Fibroblast of lung (primary cell): ENCODE measurements at regions not wholly inside any gene's neighbourhood (a gene's known extent, or its start where the extent isn't known, plus 50 kb on each side); places are given as distances from the start of the nearest gene placed in this dataset.

Experiments used
- DNase-seq, 2 donors: peaks; one replicate each; pipeline versions ENCODE4 v3.0.0 to v3.0.0-alpha.2; 2010; ENCODE audit warnings: low read depth in 2 of 2
- H2AFZ ChIP-seq: 2 replicates; pipeline ENCODE4 v1.5.1; 2012; ENCODE audit warnings: low read length, control low read depth, inconsistent platforms
- H3K27ac ChIP-seq: 2 replicates; pipeline ENCODE4 v1.5.1; 2011; ENCODE audit warnings: low read length, control low read depth; ENCODE audit not compliant: insufficient read depth
- H3K27me3 ChIP-seq: 2 replicates; pipeline ENCODE4 v1.5.1; 2011; ENCODE audit warnings: mild to moderate bottlenecking, low read length; ENCODE audit not compliant: control insufficient read depth, insufficient read depth
- H3K36me3 ChIP-seq: 2 replicates; pipeline ENCODE4 v1.5.1; 2011; ENCODE audit warnings: low read length; ENCODE audit not compliant: control insufficient read depth, insufficient read depth
- H3K4me1 ChIP-seq: 2 replicates; pipeline ENCODE4 v1.5.1; 2011; ENCODE audit warnings: low read length; ENCODE audit not compliant: control insufficient read depth, insufficient read depth; ENCODE audit errors: extremely low read depth
- H3K4me2 ChIP-seq: 2 replicates; pipeline ENCODE4 v1.5.1; 2011; ENCODE audit warnings: low read length, control low read depth; ENCODE audit not compliant: insufficient read depth; ENCODE audit errors: extremely low read depth
- H3K4me3 ChIP-seq, 4 experiments: fragments of 200-600 bp in 1 of 4; sonication (generic) in 1 of 4; replicated peaks in 1 of 4; 2 replicates each; pipeline ENCODE4 v1.5.1; 2011 to 2016; ENCODE audit warnings: low read length in 4 of 4, low read depth in 3 of 4, mild to moderate bottlenecking in 3 of 4, control low read depth in 2 of 4, inconsistent platforms in 1 of 4, mixed read lengths in 1 of 4; ENCODE audit not compliant: insufficient read depth in 1 of 4; ENCODE audit errors: control extremely low read depth in 1 of 4
- H3K79me2 ChIP-seq: 2 replicates; pipeline ENCODE4 v1.5.1; 2012; ENCODE audit warnings: mild to moderate bottlenecking, low read length, inconsistent platforms; ENCODE audit not compliant: control insufficient read depth, insufficient read depth
- H3K9ac ChIP-seq: 2 replicates; pipeline ENCODE4 v1.5.1; 2011; ENCODE audit warnings: mild to moderate bottlenecking, low read length, control low read depth; ENCODE audit not compliant: insufficient read depth
- H3K9me3 ChIP-seq: 2 replicates; pipeline ENCODE4 v1.5.1; 2012; ENCODE audit warnings: low read depth, low read length; ENCODE audit not compliant: control insufficient read depth, insufficient read depth
- H4K20me1 ChIP-seq: 2 replicates; pipeline ENCODE4 v1.5.1; 2011; ENCODE audit warnings: low read length; ENCODE audit not compliant: control insufficient read depth, insufficient read depth; ENCODE audit errors: extremely low read depth
- EZH2 ChIP-seq: IDR thresholded peaks from 2 replicates; pipeline ENCODE4 v1.5.1; 2012; ENCODE audit warnings: low read length, control low read depth, mild to moderate bottlenecking; ENCODE audit errors: missing control alignments
- TF ChIP-seq, protein P1 (sequence below), 2 donors: IDR thresholded peaks in 1 of 2; conservative IDR thresholded peaks in 1 of 2; 1 replicate in 1 of 2; 2 replicates in 1 of 2; pipeline ENCODE4 v1.5.1; 2011 to 2012; ENCODE audit warnings: low read length in 2 of 2, control low read depth in 1 of 2, inconsistent platforms in 1 of 2, low read depth in 1 of 2, mild to moderate bottlenecking in 1 of 2

DNA sequence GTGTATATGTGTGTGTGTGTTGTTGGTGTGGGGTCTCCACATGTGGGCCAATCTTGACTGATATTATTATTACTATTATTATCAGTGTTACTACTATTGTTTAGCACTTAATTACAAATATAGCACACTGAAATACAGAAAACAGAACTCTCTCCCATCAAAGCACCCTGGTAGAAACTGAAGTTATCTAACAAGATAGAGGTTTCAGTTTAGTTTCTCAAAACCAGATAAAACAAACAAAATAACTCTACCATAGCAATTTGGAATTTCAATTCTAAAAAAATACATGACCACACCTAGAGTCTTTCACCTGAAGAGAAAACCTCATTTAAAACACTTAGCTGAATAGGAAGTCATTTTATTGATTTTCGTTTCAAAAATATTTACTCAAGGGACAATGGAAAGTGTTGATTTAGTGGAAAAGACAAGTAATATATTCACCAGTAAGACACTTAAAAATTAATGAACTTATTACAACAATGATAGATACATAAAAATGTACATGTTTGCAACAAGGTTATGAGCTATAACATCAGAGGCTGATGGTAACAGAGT is 252.3 kb downstream of the PDHA2 start:
- H3K27me3 ChIP-seq: no peaks in the 10 kb centered on the region
- no peaks in the 10 kb centered on the region for H3K79me2 ChIP-seq
- no peak overlapping the region for H3K9ac ChIP-seq
- H3K27ac ChIP-seq: no peak overlapping the region
- no peak for DNase-seq
- no peak overlapping the region for H2AFZ ChIP-seq
- H3K9me3 ChIP-seq: no peaks in the 10 kb centered on the region
- H3K36me3 ChIP-seq: no peaks in the 10 kb centered on the region
- no peak overlapping the region for H3K4me3 ChIP-seq
- no peak for TF ChIP-seq EZH2
- TF ChIP-seq, protein P1, sequence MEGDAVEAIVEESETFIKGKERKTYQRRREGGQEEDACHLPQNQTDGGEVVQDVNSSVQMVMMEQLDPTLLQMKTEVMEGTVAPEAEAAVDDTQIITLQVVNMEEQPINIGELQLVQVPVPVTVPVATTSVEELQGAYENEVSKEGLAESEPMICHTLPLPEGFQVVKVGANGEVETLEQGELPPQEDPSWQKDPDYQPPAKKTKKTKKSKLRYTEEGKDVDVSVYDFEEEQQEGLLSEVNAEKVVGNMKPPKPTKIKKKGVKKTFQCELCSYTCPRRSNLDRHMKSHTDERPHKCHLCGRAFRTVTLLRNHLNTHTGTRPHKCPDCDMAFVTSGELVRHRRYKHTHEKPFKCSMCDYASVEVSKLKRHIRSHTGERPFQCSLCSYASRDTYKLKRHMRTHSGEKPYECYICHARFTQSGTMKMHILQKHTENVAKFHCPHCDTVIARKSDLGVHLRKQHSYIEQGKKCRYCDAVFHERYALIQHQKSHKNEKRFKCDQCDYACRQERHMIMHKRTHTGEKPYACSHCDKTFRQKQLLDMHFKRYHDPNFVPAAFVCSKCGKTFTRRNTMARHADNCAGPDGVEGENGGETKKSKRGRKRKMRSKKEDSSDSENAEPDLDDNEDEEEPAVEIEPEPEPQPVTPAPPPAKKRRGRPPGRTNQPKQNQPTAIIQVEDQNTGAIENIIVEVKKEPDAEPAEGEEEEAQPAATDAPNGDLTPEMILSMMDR (conservative IDR thresholded peaks at IDR 0.05 in 1 of 2, IDR thresholded peaks at IDR 0.05 in 1 of 2; ENCODE audit: low read depth in 1 of 2, low read length in 2 of 2): no peak
- no peak overlapping the region for H3K4me2 ChIP-seq
- no peaks in the 10 kb centered on the region for H4K20me1 ChIP-seq
- H3K4me1 ChIP-seq: no peaks in the 10 kb centered on the region

DNA sequence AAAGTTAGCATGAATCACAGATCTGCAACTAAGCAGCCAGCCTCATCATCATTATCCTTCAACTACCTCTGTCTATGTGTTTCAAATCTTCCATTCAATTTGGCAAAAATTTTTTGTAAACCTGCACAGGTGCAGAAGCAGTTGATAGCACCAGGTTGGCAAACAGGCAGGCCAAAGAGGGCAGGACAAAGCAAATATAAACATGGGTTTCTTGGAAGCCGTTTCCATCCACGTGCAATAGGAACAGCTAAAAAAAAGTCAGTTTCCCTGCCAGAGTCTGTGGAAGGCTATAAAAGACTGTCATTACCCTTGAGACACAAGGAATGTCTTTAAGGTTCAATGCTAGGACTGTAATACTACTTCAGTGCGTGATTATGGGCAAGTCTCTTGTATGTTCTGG is 253.2 kb downstream of the PDHA2 start:
- no peaks in the 10 kb centered on the region for H3K27me3 ChIP-seq
- no peaks in the 10 kb centered on the region for H4K20me1 ChIP-seq
- no peaks in the 10 kb centered on the region for H3K4me1 ChIP-seq
- no peak for DNase-seq
- TF ChIP-seq, protein P1 (conservative IDR thresholded peaks at IDR 0.05 in 1 of 2, IDR thresholded peaks at IDR 0.05 in 1 of 2; ENCODE audit: low read depth in 1 of 2, low read length in 2 of 2): no peak
- TF ChIP-seq EZH2: no peak
- no peak overlapping the region for H3K4me3 ChIP-seq
- H3K27ac ChIP-seq: no peak overlapping the region
- no peaks in the 10 kb centered on the region for H3K9me3 ChIP-seq
- H3K36me3 ChIP-seq: no peaks in the 10 kb centered on the region
- H3K79me2 ChIP-seq: no peaks in the 10 kb centered on the region
- no peak overlapping the region for H2AFZ ChIP-seq
- H3K9ac ChIP-seq: no peak overlapping the region
- no peak overlapping the region for H3K4me2 ChIP-seq

DNA sequence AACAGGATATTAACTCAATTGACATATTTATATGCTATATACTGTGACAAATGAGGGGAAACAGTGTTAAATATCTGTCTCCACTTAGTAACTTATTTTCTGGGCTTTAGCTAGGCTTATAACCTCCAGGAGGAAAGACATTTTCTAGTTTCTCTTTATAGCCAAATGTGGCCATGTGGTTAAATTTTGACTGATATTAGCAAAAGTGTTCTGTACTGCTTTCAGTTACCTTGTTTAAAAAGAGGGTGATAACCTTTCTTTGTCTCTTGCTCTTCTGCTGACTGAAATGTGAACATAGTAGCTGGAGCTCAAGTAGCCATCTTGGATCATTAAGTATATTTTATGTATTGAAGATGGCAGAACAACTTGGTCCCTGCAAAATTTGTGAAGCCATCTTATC is 253.7 kb downstream of the PDHA2 start:
- no peaks in the 10 kb centered on the region for H3K27me3 ChIP-seq
- no peak overlapping the region for H3K27ac ChIP-seq
- H3K36me3 ChIP-seq: no peaks in the 10 kb centered on the region
- no peaks in the 10 kb centered on the region for H3K79me2 ChIP-seq
- no peak overlapping the region for H2AFZ ChIP-seq
- H3K9me3 ChIP-seq: no peaks in the 10 kb centered on the region
- DNase-seq: no peak
- TF ChIP-seq, protein P1 (conservative IDR thresholded peaks at IDR 0.05 in 1 of 2, IDR thresholded peaks at IDR 0.05 in 1 of 2; ENCODE audit: low read depth in 1 of 2, low read length in 2 of 2): no peak
- TF ChIP-seq EZH2: no peak
- no peaks in the 10 kb centered on the region for H4K20me1 ChIP-seq
- H3K4me1 ChIP-seq: no peaks in the 10 kb centered on the region
- no peak overlapping the region for H3K4me3 ChIP-seq
- H3K9ac ChIP-seq: no peak overlapping the region
- H3K4me2 ChIP-seq: no peak overlapping the region
